Upper lobe of left lung (tissue), 6 donors: ENCODE measurements at regions not wholly inside any gene's neighbourhood (a gene's known extent, or its start where the extent isn't known, plus 50 kb on each side); places are given as distances from the start of the nearest gene placed in this dataset.
A peak's percentile ranks its signal among the peaks of the same experiment; 100 is the strongest.

Experiments used
- ATAC-seq, 2 donors: fragments of 200-7000 bp; cut with Tn5 transposase; one replicate each; pipeline ENCODE4 v1.9.1; 2022; ENCODE audit warnings: mild to moderate bottlenecking in 2 of 2, moderate library complexity in 2 of 2; ENCODE audit not compliant: low FRiP score in 2 of 2
- DNase-seq, 2 donors: peaks; one replicate each; pipeline ENCODE4 v3.0.0-alpha.2; 2019 to 2020
- H3K27ac ChIP-seq, 4 donors: fragments of 200-600 bp; sonication (generic); one replicate each; pipeline ENCODE4 v1.5.1; 2016 to 2019
- H3K27me3 ChIP-seq, 4 donors: fragments of 200-600 bp; sonication (generic); one replicate each; pipeline ENCODE4 v1.5.1; 2017 to 2019
- H3K36me3 ChIP-seq, 4 donors: fragments of 200-600 bp; sonication (generic); one replicate each; pipeline ENCODE4 v1.5.1; 2016 to 2019
- H3K4me1 ChIP-seq, 4 donors: fragments of 200-600 bp; sonication (generic); one replicate each; pipeline ENCODE4 v1.5.1; 2018 to 2019
- H3K4me3 ChIP-seq, 4 donors: fragments of 200-600 bp; sonication (generic); one replicate each; pipeline ENCODE4 v1.5.1; 2017 to 2019; ENCODE audit warnings: mild to moderate bottlenecking in 2 of 4, moderate library complexity in 1 of 4
- H3K9me3 ChIP-seq, 4 donors: fragments of 200-600 bp; sonication (generic); one replicate each; pipeline ENCODE4 v1.5.1; 2018 to 2019
- EP300 ChIP-seq, 4 donors: sonication (generic); formaldehyde crosslinking; IDR thresholded peaks; one replicate each; pipeline ENCODE4 v1.5.1; 2017; ENCODE audit warnings: antibody characterized with exemption in 4 of 4, control low read depth in 2 of 4
- POLR2A ChIP-seq, 4 donors: fragments of 450-650 bp; IDR thresholded peaks; one replicate each; pipeline ENCODE4 v1.5.1; 2016 to 2017; ENCODE audit warnings: antibody characterized with exemption in 4 of 4, mild to moderate bottlenecking in 2 of 4
- POLR2AphosphoS5 ChIP-seq, 2 donors: sonication (generic); formaldehyde crosslinking; IDR thresholded peaks; one replicate each; pipeline ENCODE4 v1.5.1; 2017; ENCODE audit warnings: antibody characterized with exemption in 2 of 2
- WGBS, 2 donors: methylation state at CpG; one replicate each; pipeline ENCODE4 v1.1.5; 2017 to 2018; 5-methylcytosine and 5-hydroxymethylcytosine counted together
- TF ChIP-seq, protein P1 (sequence below), 6 experiments: fragments of 450-650 bp in 4 of 6; fragments of 200-600 bp in 2 of 6; sonication (generic) in 2 of 6; IDR thresholded peaks; one replicate each; pipeline ENCODE4 v1.5.1; 2016 to 2019; ENCODE audit warnings: antibody characterized with exemption in 6 of 6
- donor health status: DM: no; HTN: no; CAD: no; lungs with moderate emphysema.
- donor health status: DM: no; HTN: yes; CAD: no; lungs with severe emphysema.

DNA sequence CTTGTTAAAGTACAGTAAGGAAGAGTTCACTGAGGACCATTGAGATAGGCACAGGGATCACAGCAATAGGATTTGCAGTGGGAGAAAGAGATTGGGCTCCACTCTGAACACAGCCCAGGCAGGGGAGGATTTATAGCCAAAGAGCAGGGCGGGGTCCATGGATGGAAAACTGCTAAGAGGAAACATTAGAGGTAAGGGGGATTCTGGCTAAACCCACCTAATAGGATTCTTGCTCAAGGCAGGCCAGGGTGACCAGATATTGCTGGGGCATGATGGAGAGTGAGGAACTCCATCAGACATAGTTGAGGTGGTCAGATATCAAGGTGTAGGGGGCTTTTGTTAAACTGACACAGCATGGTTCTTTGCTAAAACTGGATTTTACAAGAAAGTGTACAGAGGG is 372.8 kb downstream of the NPHP4 start:
- TF ChIP-seq EP300 (IDR thresholded peaks at IDR 0.05) (no peak), POLR2A (IDR thresholded peaks at IDR 0.05) (no peak), POLR2AphosphoS5 (IDR thresholded peaks at IDR 0.05) (no peak)
- TF ChIP-seq, protein P1, sequence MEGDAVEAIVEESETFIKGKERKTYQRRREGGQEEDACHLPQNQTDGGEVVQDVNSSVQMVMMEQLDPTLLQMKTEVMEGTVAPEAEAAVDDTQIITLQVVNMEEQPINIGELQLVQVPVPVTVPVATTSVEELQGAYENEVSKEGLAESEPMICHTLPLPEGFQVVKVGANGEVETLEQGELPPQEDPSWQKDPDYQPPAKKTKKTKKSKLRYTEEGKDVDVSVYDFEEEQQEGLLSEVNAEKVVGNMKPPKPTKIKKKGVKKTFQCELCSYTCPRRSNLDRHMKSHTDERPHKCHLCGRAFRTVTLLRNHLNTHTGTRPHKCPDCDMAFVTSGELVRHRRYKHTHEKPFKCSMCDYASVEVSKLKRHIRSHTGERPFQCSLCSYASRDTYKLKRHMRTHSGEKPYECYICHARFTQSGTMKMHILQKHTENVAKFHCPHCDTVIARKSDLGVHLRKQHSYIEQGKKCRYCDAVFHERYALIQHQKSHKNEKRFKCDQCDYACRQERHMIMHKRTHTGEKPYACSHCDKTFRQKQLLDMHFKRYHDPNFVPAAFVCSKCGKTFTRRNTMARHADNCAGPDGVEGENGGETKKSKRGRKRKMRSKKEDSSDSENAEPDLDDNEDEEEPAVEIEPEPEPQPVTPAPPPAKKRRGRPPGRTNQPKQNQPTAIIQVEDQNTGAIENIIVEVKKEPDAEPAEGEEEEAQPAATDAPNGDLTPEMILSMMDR (IDR thresholded peaks at IDR 0.05): no peak
- H3K4me1 ChIP-seq: no peaks in the 10 kb centered on the region
- H3K27ac ChIP-seq: no peak overlapping the region
- ATAC-seq (no peak), DNase-seq (no peak)
- no peaks in the 10 kb centered on the region for H3K9me3 ChIP-seq
- H3K36me3 ChIP-seq: no peaks in the 10 kb centered on the region
- H3K27me3 ChIP-seq: no peaks in the 10 kb centered on the region
- H3K4me3 ChIP-seq: no peak overlapping the region
- WGBS, 2 donors: 91 to 92% methylated on average over 1 of the region's 1 CpG

- 65 to 66% methylated on average over 10 to 14 of the region's 15 CpGs for WGBS, 2 donors
- H3K27ac ChIP-seq: no peak overlapping the region
- H3K4me3 ChIP-seq: no peak overlapping the region
- no peaks in the 10 kb centered on the region for H3K27me3 ChIP-seq
- no peaks in the 10 kb centered on the region for H3K36me3 ChIP-seq
- no peaks in the 10 kb centered on the region for H3K4me1 ChIP-seq
- ATAC-seq (no peak), DNase-seq (peak in 1 of 2 donors; percentile 17)
- TF ChIP-seq POLR2A (IDR thresholded peaks at IDR 0.05) (no peak), POLR2AphosphoS5 (IDR thresholded peaks at IDR 0.05) (no peak), EP300 (IDR thresholded peaks at IDR 0.05) (no peak)
- TF ChIP-seq, protein P1 (IDR thresholded peaks at IDR 0.05): no peak
- H3K9me3 ChIP-seq: no peaks in the 10 kb centered on the region
Measured at GRCh38 chr1:5617546-5617945, 374.7 kb downstream of the NPHP4 start.

DNA sequence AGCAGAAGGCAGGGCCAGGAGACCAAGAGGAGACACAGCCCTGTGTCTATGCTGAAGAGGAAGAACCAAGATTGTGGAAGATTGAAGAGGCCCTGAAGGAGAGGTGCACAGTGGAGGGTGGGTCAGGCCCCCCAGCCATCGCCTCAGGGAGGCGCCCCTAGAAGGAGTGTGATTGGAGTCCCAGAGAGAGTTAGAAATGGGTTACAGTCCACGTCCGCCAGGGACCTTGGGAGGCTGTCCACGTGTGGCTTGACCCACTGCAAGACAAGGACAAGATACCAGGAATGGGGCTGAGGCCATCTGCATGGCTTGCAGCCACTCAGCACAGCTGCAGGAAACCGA is 375.1 kb downstream of the NPHP4 start:
- DNase-seq (peak in 1 of 2 donors; percentile 19), ATAC-seq (no peak)
- Histone ChIP-seq H3K27me3 (no peaks in the 10 kb centered on the region), H3K36me3 (no peaks in the 10 kb centered on the region), H3K4me3 (no peak overlapping the region), H3K4me1 (no peaks in the 10 kb centered on the region), H3K27ac (no peak overlapping the region), H3K9me3 (no peaks in the 10 kb centered on the region)
- WGBS, 2 donors: 71 to 81% methylated on average over 6 of the region's 6 CpGs
- TF ChIP-seq POLR2AphosphoS5 (IDR thresholded peaks at IDR 0.05) (no peak), EP300 (IDR thresholded peaks at IDR 0.05) (no peak), POLR2A (IDR thresholded peaks at IDR 0.05) (no peak)
- TF ChIP-seq, protein P1 (IDR thresholded peaks at IDR 0.05): no peak

DNA sequence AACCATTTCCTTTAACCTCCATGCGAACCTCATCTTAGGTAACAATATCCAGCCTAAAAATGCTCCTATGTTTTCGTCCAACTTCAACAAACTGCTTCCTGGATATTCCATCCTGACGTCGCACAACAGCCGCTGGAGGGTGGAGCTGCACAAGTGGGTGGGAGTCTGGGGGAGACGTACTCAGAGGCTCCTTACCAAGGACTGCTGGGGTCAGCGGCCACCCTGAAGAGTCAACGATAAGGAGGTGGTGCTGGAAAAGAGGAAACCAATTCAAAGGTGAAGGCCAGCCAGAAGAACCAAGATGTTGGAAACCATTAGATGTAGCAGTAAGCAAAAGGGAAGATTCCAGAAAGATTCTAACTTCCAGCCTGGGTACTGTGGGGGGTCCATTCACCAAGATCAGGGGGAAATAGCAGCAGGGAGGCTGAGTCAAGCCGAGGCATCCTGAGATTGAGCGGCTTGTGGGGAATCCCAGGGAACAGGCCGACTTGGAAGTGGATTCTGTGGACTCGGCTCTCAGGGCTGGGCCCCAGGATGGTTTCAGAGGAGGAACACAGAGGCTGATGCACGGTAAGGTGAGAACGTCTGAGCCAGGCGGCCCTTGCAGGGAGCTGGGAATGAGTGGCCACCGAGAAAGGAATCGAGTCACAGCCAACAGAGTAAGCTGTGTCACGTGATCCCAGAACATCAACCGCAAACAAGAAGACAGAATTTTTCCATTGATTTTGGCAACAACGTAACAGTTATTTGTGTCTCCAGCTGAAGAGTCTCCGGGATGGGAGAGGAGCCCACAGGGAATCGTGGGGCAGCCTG is 375.7 kb downstream of the NPHP4 start:
- ATAC-seq (no peak), DNase-seq (no peak)
- WGBS, 2 donors: 77% methylated on average over 22 of the region's 22 CpGs
- Histone ChIP-seq H3K27me3 (no peaks in the 10 kb centered on the region), H3K4me3 (no peak overlapping the region), H3K27ac (no peak overlapping the region), H3K4me1 (no peaks in the 10 kb centered on the region), H3K36me3 (no peaks in the 10 kb centered on the region), H3K9me3 (no peaks in the 10 kb centered on the region)
- TF ChIP-seq POLR2A (IDR thresholded peaks at IDR 0.05): no peak
- no peak for TF ChIP-seq EP300 (IDR thresholded peaks at IDR 0.05)
- no peak for TF ChIP-seq POLR2AphosphoS5 (IDR thresholded peaks at IDR 0.05)
- TF ChIP-seq, protein P1 (IDR thresholded peaks at IDR 0.05): no peak

DNA sequence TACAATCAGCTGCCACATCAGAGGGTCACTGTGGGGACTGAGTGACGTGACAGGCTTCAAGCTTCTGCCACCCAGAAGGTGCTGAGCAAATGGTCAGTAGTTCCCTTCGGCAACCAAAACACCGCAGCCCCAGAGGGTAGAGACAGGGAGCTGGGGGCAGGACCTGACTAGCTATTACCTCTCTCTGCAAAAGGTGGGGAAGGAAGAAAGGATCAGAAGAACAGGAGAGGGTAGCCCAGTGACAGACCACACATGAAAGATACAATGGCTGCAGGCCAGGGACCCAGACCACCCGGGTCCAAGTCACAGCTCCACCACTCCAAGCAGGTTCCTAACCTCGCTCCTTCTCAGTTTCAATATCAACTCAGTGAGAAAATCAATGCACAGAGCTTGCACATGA is 377.1 kb downstream of the NPHP4 start:
- DNase-seq (no peak), ATAC-seq (no peak)
- TF ChIP-seq POLR2A (IDR thresholded peaks at IDR 0.05): no peak
- H3K27me3 ChIP-seq: no peaks in the 10 kb centered on the region
- no peaks in the 10 kb centered on the region for H3K36me3 ChIP-seq
- no peak overlapping the region for H3K27ac ChIP-seq
- no peaks in the 10 kb centered on the region for H3K9me3 ChIP-seq
- H3K4me1 ChIP-seq: no peaks in the 10 kb centered on the region
- H3K4me3 ChIP-seq: no peak overlapping the region
- whole genome bisulfite sequencing, 2 donors: 70 to 73% methylated on average over 2 to 5 of the region's 5 CpGs
